T-helper 1 cell treated with Interleukin-12 subunit alpha and Interleukin-12 subunit beta and Interleukin-4 antibody, amounts not matched to agents 30 μg/mL and 1 μg/mL, for 36 hours (primary cell): ENCODE measurements at regions not wholly inside any gene's neighbourhood (a gene's known extent, or its start where the extent isn't known, plus 50 kb on each side); places are given as distances from the start of the nearest gene placed in this dataset.
"Not testable (repeated sequence)": the region's sequence is repeated elsewhere in the genome, so short reads cannot be mapped to it uniquely, and the experiment has no call there.

Source experiments
- H3K27ac Mint-ChIP-seq: one replicate; pipeline ENCODE4 v1.8.0; 2021; ENCODE audit warnings: mild to moderate bottlenecking, mixed read lengths
- H3K27me3 Mint-ChIP-seq: one replicate; pipeline ENCODE4 v1.8.0; 2021; ENCODE audit warnings: low read depth, mixed read lengths
- H3K36me3 Mint-ChIP-seq: one replicate; pipeline ENCODE4 v1.8.0; 2021; ENCODE audit warnings: low read depth, mixed read lengths
- H3K4me1 Mint-ChIP-seq: one replicate; pipeline ENCODE4 v1.8.0; 2021; ENCODE audit warnings: low read depth, mixed read lengths
- H3K4me3 Mint-ChIP-seq: one replicate; pipeline ENCODE4 v1.8.0; 2021; ENCODE audit warnings: mild to moderate bottlenecking, moderate library complexity, mixed read lengths
- H3K9me3 Mint-ChIP-seq: one replicate; pipeline ENCODE4 v1.8.0; 2021; ENCODE audit warnings: mixed read lengths

DNA sequence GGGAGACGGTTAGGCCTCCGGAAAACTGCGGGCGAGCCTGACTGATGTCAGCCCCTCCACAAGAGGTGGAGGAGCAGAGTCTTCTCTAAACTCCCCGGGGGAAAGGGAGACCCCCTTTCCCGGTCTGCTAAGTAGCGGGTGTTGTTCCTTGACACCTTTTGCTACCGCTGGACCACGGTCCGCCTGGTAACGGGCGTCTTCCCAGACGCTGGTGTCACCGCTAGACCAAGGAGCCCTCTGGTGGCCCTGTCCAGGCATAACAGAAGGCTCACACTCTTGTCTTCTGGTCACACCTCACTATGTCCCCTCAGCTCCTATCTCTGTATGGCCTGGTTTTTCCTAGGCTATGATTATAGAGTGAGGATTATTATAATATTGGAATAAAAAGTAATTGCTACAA, 513.4 kb downstream of the AMY1C start:
- not testable (repeated sequence) for H3K9me3 Mint-ChIP-seq, H3K27me3 Mint-ChIP-seq, H3K4me3 Mint-ChIP-seq, H3K4me1 Mint-ChIP-seq, H3K27ac Mint-ChIP-seq, H3K36me3 Mint-ChIP-seq

GRCh38 chr1:104264521-104264920, 514.8 kb downstream of the AMY1C start:
- peaks cover 5% of the 10 kb centered on the region for H3K9me3 Mint-ChIP-seq
- H3K36me3 Mint-ChIP-seq: no peaks in the 10 kb centered on the region
- H3K27me3 Mint-ChIP-seq: no peaks in the 10 kb centered on the region
- H3K4me1 Mint-ChIP-seq: no peaks in the 10 kb centered on the region
- no peak overlapping the region for H3K27ac Mint-ChIP-seq
- H3K4me3 Mint-ChIP-seq: no peak overlapping the region

DNA sequence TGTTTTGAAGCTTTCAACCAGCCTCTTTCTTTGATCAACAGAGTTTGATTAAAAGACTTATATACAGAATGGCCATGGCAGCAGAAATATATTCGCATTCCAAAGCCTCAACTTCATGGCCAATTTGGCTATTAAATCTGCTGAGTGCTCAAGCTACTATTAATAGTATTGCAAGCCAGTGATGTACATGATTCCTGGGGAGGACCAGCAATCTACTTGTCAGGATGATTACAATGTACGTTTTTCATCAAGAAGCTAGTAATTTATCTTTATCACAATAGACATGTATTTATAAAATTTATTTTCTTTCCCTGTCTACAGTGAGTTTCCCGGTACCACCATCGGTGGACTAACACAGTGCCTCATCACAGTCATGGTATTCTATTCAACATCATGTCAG, 515.5 kb downstream of the AMY1C start:
- Mint-ChIP-seq H3K4me1 (no peaks in the 10 kb centered on the region), H3K4me3 (no peak overlapping the region), H3K27ac (no peak overlapping the region), H3K9me3 (peaks cover 5% of the 10 kb centered on the region), H3K36me3 (no peaks in the 10 kb centered on the region), H3K27me3 (no peaks in the 10 kb centered on the region)

DNA sequence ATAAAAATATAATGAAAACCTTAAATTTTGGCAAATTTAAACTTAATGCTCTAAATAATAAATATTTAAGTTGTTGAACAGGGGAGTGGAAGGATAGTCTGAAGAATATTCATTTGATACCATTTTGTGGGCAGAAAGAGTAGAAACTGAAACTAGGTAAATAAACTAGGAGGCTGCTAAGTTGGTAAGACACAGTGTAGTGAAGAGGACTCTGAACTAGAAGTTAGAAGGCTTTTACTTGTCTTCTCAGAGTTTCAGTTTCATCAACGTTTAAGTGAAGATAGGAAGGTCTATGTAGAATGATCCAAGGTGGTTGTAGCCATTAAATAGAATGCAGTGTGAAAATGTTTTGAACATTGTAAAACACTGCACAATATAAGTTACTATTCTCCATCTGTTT, 516.9 kb downstream of the AMY1C start:
- Mint-ChIP-seq H3K36me3 (no peaks in the 10 kb centered on the region), H3K4me3 (no peak overlapping the region), H3K4me1 (no peaks in the 10 kb centered on the region), H3K9me3 (peaks cover 5% of the 10 kb centered on the region), H3K27ac (no peak overlapping the region), H3K27me3 (no peaks in the 10 kb centered on the region)

DNA sequence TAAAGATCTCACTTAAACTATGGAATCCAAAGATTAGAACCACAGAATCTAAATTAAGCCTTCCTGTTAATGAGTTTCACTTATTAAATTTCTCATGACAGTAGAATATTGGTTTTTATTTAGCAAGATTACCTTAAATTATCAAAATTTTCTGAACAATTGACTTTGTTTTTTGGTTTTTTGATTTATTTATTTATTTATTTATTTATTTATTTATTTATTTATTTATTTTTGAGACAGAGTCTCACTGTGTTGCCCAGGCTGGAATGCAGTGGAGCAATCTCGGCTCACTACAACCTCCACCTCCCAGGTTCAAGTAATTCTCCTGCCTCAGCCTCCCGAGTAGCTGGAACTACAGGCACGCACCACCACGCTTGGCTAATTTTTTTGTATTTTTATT, 538.6 kb downstream of the AMY1C start:
- H3K36me3 Mint-ChIP-seq, H3K4me3 Mint-ChIP-seq, H3K27me3 Mint-ChIP-seq, H3K27ac Mint-ChIP-seq, H3K4me1 Mint-ChIP-seq: not testable (repeated sequence)
- peaks cover 18% of the 10 kb centered on the region for H3K9me3 Mint-ChIP-seq

DNA sequence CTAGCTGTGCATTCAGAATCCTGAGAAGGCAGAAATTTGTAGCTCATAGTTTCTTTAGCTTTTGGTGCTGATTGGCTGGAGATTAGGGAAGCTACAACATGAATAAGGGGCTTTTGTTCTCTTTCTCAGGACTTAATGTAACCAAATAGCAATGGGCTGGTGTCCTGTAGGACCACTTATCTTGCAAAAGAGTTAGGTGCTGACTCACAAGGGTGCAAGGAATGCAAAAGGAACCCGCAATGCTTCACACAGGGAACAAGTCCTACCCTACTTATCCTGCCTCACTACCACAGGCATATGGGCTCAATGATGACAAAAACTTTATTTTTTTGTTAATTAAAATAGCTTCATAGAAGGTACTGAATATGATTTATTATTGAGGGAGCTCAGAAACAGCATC, 541.5 kb downstream of the AMY1C start:
- Mint-ChIP-seq H3K9me3 (peaks cover 23% of the 10 kb centered on the region), H3K4me3 (no peak overlapping the region), H3K4me1 (no peaks in the 10 kb centered on the region), H3K36me3 (no peaks in the 10 kb centered on the region), H3K27ac (no peak overlapping the region), H3K27me3 (no peaks in the 10 kb centered on the region)

DNA sequence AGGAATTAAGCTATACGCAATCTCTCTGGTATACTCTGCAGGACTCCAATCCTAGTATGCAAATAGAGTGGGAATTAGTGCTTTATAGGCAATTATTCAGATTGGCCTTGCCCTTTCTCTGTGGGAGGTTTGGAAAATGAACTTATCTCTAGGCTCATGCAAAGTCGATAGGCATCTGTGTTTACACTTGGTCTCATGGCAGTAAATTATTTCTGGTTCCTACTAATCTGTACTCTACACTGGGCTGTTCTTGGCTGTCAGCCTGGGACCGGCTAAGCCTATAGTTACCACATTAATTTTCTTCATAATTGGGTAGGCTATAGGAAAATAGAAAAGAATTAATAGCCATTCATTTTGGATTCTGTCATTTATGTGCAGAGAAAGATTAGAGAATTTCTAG, 544.6 kb downstream of the AMY1C start:
- peaks cover 23% of the 10 kb centered on the region for H3K9me3 Mint-ChIP-seq
- no peaks in the 10 kb centered on the region for H3K27me3 Mint-ChIP-seq
- no peak overlapping the region for H3K4me3 Mint-ChIP-seq
- no peak overlapping the region for H3K27ac Mint-ChIP-seq
- no peaks in the 10 kb centered on the region for H3K36me3 Mint-ChIP-seq
- no peaks in the 10 kb centered on the region for H3K4me1 Mint-ChIP-seq

- no peak overlapping the region for H3K4me3 Mint-ChIP-seq
- H3K27ac Mint-ChIP-seq: no peak overlapping the region
- no peaks in the 10 kb centered on the region for H3K4me1 Mint-ChIP-seq
- no peaks in the 10 kb centered on the region for H3K36me3 Mint-ChIP-seq
- H3K27me3 Mint-ChIP-seq: no peaks in the 10 kb centered on the region
- H3K9me3 Mint-ChIP-seq: peaks cover 23% of the 10 kb centered on the region
Measured at GRCh38 chr1:104295511-104295910, 545.8 kb downstream of the AMY1C start.

- no peaks in the 10 kb centered on the region for H3K27me3 Mint-ChIP-seq
- peaks cover 15% of the 10 kb centered on the region for H3K9me3 Mint-ChIP-seq
Measured at GRCh38 chr1:104309673-104310072, 560.0 kb downstream of the AMY1C start.

GRCh38 chr1:104315823-104316222, 566.1 kb downstream of the AMY1C start:
- Mint-ChIP-seq H3K27ac (no peak overlapping the region), H3K27me3 (no peaks in the 10 kb centered on the region), H3K36me3 (no peaks in the 10 kb centered on the region), H3K9me3 (peaks cover 21% of the 10 kb centered on the region), H3K4me3 (no peak overlapping the region), H3K4me1 (no peaks in the 10 kb centered on the region)

More at GRCh38 chr1:104309673-104310072, 560.0 kb downstream of the AMY1C start:
- H3K27ac Mint-ChIP-seq: no peak overlapping the region
- H3K36me3 Mint-ChIP-seq: no peaks in the 10 kb centered on the region
- H3K4me3 Mint-ChIP-seq: no peak overlapping the region
- no peaks in the 10 kb centered on the region for H3K4me1 Mint-ChIP-seq

DNA sequence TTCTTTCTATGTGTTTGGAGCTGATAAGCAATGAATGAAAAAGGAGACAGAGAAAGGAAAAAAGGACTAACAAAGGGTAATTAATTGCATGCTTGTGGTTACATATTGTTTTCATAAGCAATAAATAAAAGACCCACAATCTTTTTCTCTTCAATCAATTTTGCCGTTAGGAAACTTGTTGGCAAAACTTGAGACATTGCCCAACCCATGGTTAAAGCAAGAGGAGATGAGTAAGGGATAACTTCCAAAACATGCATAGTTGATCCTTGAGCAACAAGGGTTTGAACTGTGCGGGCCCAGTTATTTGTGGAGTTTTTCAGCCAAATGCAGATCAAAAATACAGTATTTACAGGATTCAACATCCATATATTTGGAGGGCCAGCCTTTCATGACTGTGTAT, 572.4 kb downstream of the AMY1C start:
- Mint-ChIP-seq H3K27ac (no peak overlapping the region), H3K9me3 (peaks cover 15% of the 10 kb centered on the region), H3K4me1 (no peaks in the 10 kb centered on the region), H3K4me3 (no peak overlapping the region), H3K27me3 (no peaks in the 10 kb centered on the region), H3K36me3 (no peaks in the 10 kb centered on the region)

DNA sequence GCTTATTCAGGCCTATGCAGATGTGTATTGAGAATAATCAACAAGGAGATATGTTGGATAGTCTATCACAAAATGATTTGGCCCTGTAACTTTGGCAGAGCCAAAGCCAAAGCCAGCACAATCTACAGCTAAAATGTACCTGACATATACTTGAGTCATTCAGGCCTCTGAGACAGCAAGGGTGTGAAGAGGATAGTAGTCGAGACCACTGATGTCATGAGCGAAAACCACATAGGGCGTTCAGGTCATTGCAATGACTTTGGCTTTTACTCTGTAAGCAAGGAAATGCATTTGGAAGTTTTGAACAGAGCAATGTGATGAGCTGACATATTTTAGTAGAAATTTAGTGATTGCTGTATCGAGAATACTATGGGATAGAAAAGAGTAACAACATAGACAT, 579.6 kb downstream of the AMY1C start:
- H3K36me3 Mint-ChIP-seq: no peaks in the 10 kb centered on the region
- H3K9me3 Mint-ChIP-seq: peaks cover 13% of the 10 kb centered on the region
- H3K4me1 Mint-ChIP-seq: no peaks in the 10 kb centered on the region
- H3K27me3 Mint-ChIP-seq: no peaks in the 10 kb centered on the region
- H3K4me3 Mint-ChIP-seq: no peak overlapping the region
- H3K27ac Mint-ChIP-seq: no peak overlapping the region

DNA sequence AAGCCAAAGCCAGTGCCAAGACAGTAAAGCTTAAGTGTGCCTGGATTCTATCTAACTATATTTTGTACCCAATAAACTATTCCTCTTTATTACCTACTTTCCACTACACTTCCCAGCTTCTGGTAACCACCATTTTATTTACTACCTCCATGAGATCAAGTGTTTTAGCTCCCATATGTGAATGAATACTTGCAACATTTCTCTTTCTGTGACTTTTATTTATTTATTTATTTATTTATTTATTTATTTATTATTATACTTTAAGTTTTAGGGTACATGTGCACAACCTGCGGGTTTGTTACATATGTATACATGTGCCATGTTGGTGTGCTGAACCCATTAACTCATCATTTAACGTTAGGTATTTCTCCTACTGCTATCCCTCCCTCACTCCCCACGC, 582.1 kb downstream of the AMY1C start:
- no peaks in the 10 kb centered on the region for H3K27me3 Mint-ChIP-seq
- H3K9me3 Mint-ChIP-seq: peaks cover 26% of the 10 kb centered on the region
- no peaks in the 10 kb centered on the region for H3K4me1 Mint-ChIP-seq
- no peaks in the 10 kb centered on the region for H3K36me3 Mint-ChIP-seq
- no peak overlapping the region for H3K27ac Mint-ChIP-seq
- H3K4me3 Mint-ChIP-seq: no peak overlapping the region

GRCh38 chr1:104337927-104338326, 588.2 kb downstream of the AMY1C start:
- H3K27me3 Mint-ChIP-seq, H3K36me3 Mint-ChIP-seq, H3K4me1 Mint-ChIP-seq, H3K4me3 Mint-ChIP-seq, H3K27ac Mint-ChIP-seq: not testable (repeated sequence)
- H3K9me3 Mint-ChIP-seq: peaks cover 26% of the 10 kb centered on the region

DNA sequence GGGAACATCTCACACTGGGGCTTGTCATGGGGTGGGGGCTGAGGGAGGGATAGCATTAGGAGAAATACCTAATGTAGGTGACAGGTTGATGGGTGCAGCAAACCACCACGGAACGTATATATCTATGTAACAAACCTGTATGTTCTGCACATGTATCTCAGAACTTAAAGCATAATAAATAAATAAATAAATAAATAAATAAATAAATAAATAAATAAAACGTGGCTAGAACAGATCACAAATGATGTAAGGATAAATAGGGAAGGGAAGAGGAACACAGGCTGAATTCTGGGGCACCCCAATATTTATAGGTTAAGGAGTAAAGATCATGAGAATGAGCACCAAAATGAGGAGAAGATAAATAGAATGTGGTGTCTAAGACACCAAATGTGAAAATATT, 592.2 kb downstream of the AMY1C start:
- no peaks in the 10 kb centered on the region for H3K4me1 Mint-ChIP-seq
- H3K9me3 Mint-ChIP-seq: peaks cover 9% of the 10 kb centered on the region
- H3K27me3 Mint-ChIP-seq: no peaks in the 10 kb centered on the region
- H3K36me3 Mint-ChIP-seq: no peaks in the 10 kb centered on the region
- no peak overlapping the region for H3K27ac Mint-ChIP-seq
- H3K4me3 Mint-ChIP-seq: no peak overlapping the region

DNA sequence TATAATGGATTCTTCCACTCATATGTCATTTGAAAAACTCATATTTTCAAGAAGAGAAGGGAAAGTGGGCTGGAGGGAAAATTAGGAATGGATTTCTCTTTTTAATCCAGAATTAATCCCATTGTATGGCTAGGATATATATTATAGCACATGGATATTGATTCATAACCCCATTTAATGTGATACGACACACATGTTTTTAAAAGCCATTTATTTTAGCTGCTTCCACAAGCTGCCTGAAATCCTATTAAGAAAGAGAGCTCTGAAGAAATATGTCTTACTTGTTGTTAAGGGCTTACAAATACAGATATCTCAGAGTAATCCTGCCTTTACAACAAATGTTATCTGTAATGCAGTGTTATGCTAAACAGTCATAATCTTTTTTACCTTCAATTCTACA, 598.6 kb downstream of the AMY1C start:
- Mint-ChIP-seq H3K9me3 (peaks cover 14% of the 10 kb centered on the region), H3K27me3 (no peaks in the 10 kb centered on the region), H3K4me3 (no peak overlapping the region), H3K4me1 (no peaks in the 10 kb centered on the region), H3K27ac (no peak overlapping the region), H3K36me3 (no peaks in the 10 kb centered on the region)
